ENCODE measurements at regions not wholly inside any gene's neighbourhood (a gene's known extent, or its start where the extent isn't known, plus 50 kb on each side); places are given as distances from the start of the nearest gene placed in this dataset.

- no peaks in the 10 kb centered on the region for H3K9me3 ChIP-seq
- TF ChIP-seq CTCF (IDR thresholded peaks at IDR 0.05) = no peak
Observed at GRCh38 chr20:22324505-22324904, 259.9 kb downstream of the FOXA2 start.

GRCh38 chr20:22322513-22322912, 261.9 kb downstream of the FOXA2 start:
- Histone ChIP-seq H3K27me3 (no peaks in the 10 kb centered on the region), H3K36me3 (no peaks in the 10 kb centered on the region), H3K4me3 (no peak overlapping the region), H3K27ac (no peak overlapping the region), H3K9me3 (no peaks in the 10 kb centered on the region), H3K4me1 (no peaks in the 10 kb centered on the region)
- no peak for DNase-seq (ENCODE audit: low spot score)
- no peak for TF ChIP-seq CTCF (IDR thresholded peaks at IDR 0.05)

More at GRCh38 chr20:22324505-22324904, 259.9 kb downstream of the FOXA2 start:
- Histone ChIP-seq H3K27ac (no peak overlapping the region), H3K4me3 (no peak overlapping the region), H3K27me3 (no peaks in the 10 kb centered on the region), H3K36me3 (no peaks in the 10 kb centered on the region), H3K4me1 (no peaks in the 10 kb centered on the region)
- no peak for DNase-seq (ENCODE audit: low spot score)

GRCh38 chr20:22321191-22321590, 263.2 kb downstream of the FOXA2 start:
- Histone ChIP-seq H3K9me3 (no peaks in the 10 kb centered on the region), H3K4me3 (no peak overlapping the region), H3K27ac (no peak overlapping the region), H3K27me3 (no peaks in the 10 kb centered on the region), H3K36me3 (no peaks in the 10 kb centered on the region), H3K4me1 (no peaks in the 10 kb centered on the region)
- no peak for DNase-seq (ENCODE audit: low spot score)
- TF ChIP-seq CTCF (IDR thresholded peaks at IDR 0.05) = no peak

- Histone ChIP-seq H3K27ac (no peak overlapping the region), H3K4me1 (no peaks in the 10 kb centered on the region), H3K9me3 (no peaks in the 10 kb centered on the region), H3K4me3 (no peak overlapping the region), H3K36me3 (no peaks in the 10 kb centered on the region), H3K27me3 (no peaks in the 10 kb centered on the region)
- TF ChIP-seq CTCF (IDR thresholded peaks at IDR 0.05) = no peak
- no peak for DNase-seq (ENCODE audit: low spot score)
Observed at GRCh38 chr20:22320245-22320915, 264.0 kb downstream of the FOXA2 start.

GRCh38 chr20:22315771-22316170, 268.6 kb downstream of the FOXA2 start:
- H3K4me1 ChIP-seq = no peaks in the 10 kb centered on the region

More at GRCh38 chr20:22315771-22316170, 268.6 kb downstream of the FOXA2 start:
- TF ChIP-seq CTCF (IDR thresholded peaks at IDR 0.05) = no peak
- H3K9me3 ChIP-seq = no peaks in the 10 kb centered on the region
- DNase-seq (ENCODE audit: low spot score) = no peak
- no peaks in the 10 kb centered on the region for H3K27me3 ChIP-seq
- no peaks in the 10 kb centered on the region for H3K36me3 ChIP-seq
- no peak overlapping the region for H3K27ac ChIP-seq
- no peak overlapping the region for H3K4me3 ChIP-seq
